Esophagus muscularis mucosa (tissue), 4 donors: ENCODE measurements at regions not wholly inside any gene's neighbourhood (a gene's known extent, or its start where the extent isn't known, plus 50 kb on each side); places are given as distances from the start of the nearest gene placed in this dataset.

Source experiments
- DNase-seq: peaks from one replicate; pipeline ENCODE4 v3.0.0-alpha.2; 2017; ENCODE audit errors: extremely low spot score
- H3K27ac ChIP-seq, 4 donors: fragments of 200-600 bp; sonication (generic); replicated peaks in 1 of 4; 1 replicate in 3 of 4; 2 replicates in 1 of 4; pipeline ENCODE4 v1.5.1; 2016 to 2019; ENCODE audit warnings: mild to moderate bottlenecking in 1 of 4
- H3K27me3 ChIP-seq, 4 donors: fragments of 200-600 bp; sonication (generic); one replicate each; pipeline versions ENCODE4 v1.5.1 to v1.6.0; 2016 to 2019
- H3K36me3 ChIP-seq, 4 donors: fragments of 200-600 bp; sonication (generic); one replicate each; pipeline ENCODE4 v1.5.1; 2016 to 2019
- H3K4me1 ChIP-seq, 4 donors: fragments of 200-600 bp; sonication (generic); one replicate each; pipeline ENCODE4 v1.5.1; 2016 to 2019
- H3K4me3 ChIP-seq, 4 donors: fragments of 200-600 bp; sonication (generic); 1 replicate in 2 of 4; 2 replicates in 2 of 4; pipeline ENCODE4 v1.5.1; 2016 to 2019; ENCODE audit warnings: mild to moderate bottlenecking in 4 of 4, moderate library complexity in 1 of 4
- H3K9me3 ChIP-seq, 4 donors: fragments of 200-600 bp; sonication (generic); 1 replicate in 3 of 4; 2 replicates in 1 of 4; pipeline ENCODE4 v1.5.1; 2016 to 2019
- EP300 ChIP-seq: sonication (generic); formaldehyde crosslinking; IDR thresholded peaks from one replicate; pipeline ENCODE4 v1.6.1; 2017; ENCODE audit warnings: antibody characterized with exemption
- POLR2A ChIP-seq: fragments of 450-650 bp; IDR thresholded peaks from one replicate; pipeline ENCODE4 v1.6.1; 2017; ENCODE audit warnings: antibody characterized with exemption, moderate library complexity, mild to moderate bottlenecking, low read depth
- POLR2AphosphoS5 ChIP-seq, 2 donors: sonication (generic); formaldehyde crosslinking; IDR thresholded peaks; one replicate each; pipeline ENCODE4 v1.6.1; 2017; ENCODE audit warnings: antibody characterized with exemption in 2 of 2
- WGBS: methylation state at CpG from one replicate; pipeline ENCODE4 v1.1.5; 2018; 5-methylcytosine and 5-hydroxymethylcytosine counted together
- intact Hi-C: fragments of 100-400 bp; cut with DNase I; formaldehyde crosslinking; loops from one replicate; pipeline ENCODE4 v1.15.1; 2023
- TF ChIP-seq, protein P1 (sequence below), 3 experiments: fragments of 200-600 bp in 2 of 3; fragments of 450-650 bp in 1 of 3; sonication (generic) in 2 of 3; IDR thresholded peaks; one replicate each; pipeline ENCODE4 v1.5.1; 2017 to 2019; ENCODE audit warnings: antibody characterized with exemption in 3 of 3, mild to moderate bottlenecking in 2 of 3, moderate library complexity in 1 of 3

DNA sequence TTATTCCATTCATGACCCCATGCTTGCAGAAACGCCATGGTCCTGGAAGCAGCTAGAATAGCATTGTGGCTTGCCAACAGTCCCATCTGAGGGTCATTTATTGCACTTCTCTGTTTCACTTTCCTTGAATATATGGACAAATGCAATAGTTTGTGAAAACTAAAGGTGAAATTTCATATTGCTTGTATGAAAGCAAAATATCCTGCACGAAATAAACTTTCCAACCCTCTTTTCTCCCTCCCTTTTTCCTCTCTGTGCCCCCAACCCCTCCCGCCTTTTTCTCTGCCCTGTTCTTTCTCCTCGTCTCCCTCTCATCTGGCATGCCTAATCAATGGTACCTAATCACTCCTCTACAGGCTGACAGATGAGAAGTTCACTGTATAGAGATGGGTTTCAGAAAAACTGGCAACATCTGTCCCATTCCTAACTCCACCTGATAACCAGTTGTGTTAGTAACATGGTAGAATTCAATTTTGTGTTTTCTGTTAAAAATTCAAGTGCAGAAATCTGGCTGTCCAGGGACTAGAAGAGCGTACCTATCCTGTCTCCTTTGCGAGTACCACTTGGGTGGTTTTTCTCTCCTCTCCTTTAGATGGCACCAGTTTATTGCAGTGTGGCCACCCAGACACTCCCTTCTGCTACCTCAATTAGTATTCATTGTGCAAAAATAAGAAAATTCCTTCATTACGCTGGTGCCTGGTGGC is 198.6 kb downstream of the FOXA2 start:
- no peaks in the 10 kb centered on the region for H3K9me3 ChIP-seq
- WGBS, result 31% methylated on average over 7 of the region's 7 CpGs
- no peak overlapping the region for H3K27ac ChIP-seq
- no peak for DNase-seq
- intact Hi-C loops, result no loop called here
- H3K4me1 ChIP-seq, result no peaks in the 10 kb centered on the region
- peaks cover 0 to 18% (median 0%) of the 10 kb centered on the region in 4 donors for H3K27me3 ChIP-seq
- no peak for TF ChIP-seq EP300
- TF ChIP-seq, protein P1, sequence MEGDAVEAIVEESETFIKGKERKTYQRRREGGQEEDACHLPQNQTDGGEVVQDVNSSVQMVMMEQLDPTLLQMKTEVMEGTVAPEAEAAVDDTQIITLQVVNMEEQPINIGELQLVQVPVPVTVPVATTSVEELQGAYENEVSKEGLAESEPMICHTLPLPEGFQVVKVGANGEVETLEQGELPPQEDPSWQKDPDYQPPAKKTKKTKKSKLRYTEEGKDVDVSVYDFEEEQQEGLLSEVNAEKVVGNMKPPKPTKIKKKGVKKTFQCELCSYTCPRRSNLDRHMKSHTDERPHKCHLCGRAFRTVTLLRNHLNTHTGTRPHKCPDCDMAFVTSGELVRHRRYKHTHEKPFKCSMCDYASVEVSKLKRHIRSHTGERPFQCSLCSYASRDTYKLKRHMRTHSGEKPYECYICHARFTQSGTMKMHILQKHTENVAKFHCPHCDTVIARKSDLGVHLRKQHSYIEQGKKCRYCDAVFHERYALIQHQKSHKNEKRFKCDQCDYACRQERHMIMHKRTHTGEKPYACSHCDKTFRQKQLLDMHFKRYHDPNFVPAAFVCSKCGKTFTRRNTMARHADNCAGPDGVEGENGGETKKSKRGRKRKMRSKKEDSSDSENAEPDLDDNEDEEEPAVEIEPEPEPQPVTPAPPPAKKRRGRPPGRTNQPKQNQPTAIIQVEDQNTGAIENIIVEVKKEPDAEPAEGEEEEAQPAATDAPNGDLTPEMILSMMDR (IDR thresholded peaks at IDR 0.05), result no peak
- no peak for TF ChIP-seq POLR2A
- no peak for TF ChIP-seq POLR2AphosphoS5 (IDR thresholded peaks at IDR 0.05)
- H3K4me3 ChIP-seq, result no peak overlapping the region
- no peaks in the 10 kb centered on the region for H3K36me3 ChIP-seq

DNA sequence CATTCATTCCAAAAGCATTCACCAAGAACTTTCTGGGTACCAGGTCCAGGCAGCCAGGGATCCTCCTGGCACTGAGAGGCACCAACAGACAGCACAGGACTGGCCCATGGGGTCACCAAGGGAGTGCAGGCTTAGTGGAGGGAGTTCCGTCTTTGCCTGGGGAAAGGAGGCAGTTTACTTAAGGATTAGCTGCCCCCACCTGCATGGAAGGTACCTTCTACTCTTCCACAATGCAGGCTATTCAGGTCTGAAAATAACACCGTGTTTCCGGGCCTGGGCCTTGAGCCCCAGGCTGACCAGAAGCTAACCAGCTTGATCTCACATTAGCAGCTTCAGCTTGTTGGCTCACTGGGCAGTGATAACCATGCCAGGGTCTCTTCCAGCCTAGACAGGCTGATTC is 199.4 kb downstream of the FOXA2 start:
- no peak for TF ChIP-seq EP300
- TF ChIP-seq, protein P1 (IDR thresholded peaks at IDR 0.05), result no peak
- no peak for TF ChIP-seq POLR2A
- TF ChIP-seq POLR2AphosphoS5 (IDR thresholded peaks at IDR 0.05), result no peak
- no peak overlapping the region for H3K27ac ChIP-seq

DNA sequence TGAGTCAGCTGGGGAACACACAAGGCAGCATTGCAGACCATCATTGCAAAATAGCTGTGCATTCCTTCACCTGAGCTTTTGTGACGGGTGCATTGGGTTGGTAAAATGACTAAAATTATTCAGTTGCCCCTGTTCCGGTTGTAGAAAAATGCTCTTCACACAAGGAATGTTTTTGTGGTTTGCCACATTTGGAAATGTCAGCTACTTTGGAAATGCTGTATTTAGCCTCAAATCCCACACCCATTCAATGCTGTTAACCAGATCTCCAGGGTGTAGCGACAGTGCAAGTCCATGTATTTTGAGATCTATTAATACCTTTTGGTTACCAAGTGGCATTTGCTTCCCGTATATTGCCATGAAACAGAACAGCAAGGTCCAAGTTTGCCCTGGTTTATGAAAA is 201.2 kb downstream of the FOXA2 start:
- Histone ChIP-seq H3K9me3 (no peaks in the 10 kb centered on the region), H3K27me3 (peaks cover 0 to 14% (median 0%) of the 10 kb centered on the region in 4 donors), H3K36me3 (no peaks in the 10 kb centered on the region), H3K4me3 (no peak overlapping the region), H3K4me1 (no peaks in the 10 kb centered on the region), H3K27ac (no peak overlapping the region)
- intact Hi-C loops, result no loop called here
- DNase-seq, result no peak
- 82% methylated on average over 4 of the region's 4 CpGs for WGBS
- TF ChIP-seq POLR2AphosphoS5 (IDR thresholded peaks at IDR 0.05), result no peak
- no peak for TF ChIP-seq POLR2A

More for the DNA sequence above, 199.4 kb downstream of the FOXA2 start:
- Histone ChIP-seq H3K9me3 (no peaks in the 10 kb centered on the region), H3K27me3 (peaks cover 0 to 18% (median 0%) of the 10 kb centered on the region in 4 donors), H3K36me3 (no peaks in the 10 kb centered on the region), H3K4me1 (no peaks in the 10 kb centered on the region), H3K4me3 (no peak overlapping the region)
- WGBS, result 74% methylated on average over 3 of the region's 3 CpGs
- no peak for DNase-seq
- intact Hi-C loops, result no loop called here

DNA sequence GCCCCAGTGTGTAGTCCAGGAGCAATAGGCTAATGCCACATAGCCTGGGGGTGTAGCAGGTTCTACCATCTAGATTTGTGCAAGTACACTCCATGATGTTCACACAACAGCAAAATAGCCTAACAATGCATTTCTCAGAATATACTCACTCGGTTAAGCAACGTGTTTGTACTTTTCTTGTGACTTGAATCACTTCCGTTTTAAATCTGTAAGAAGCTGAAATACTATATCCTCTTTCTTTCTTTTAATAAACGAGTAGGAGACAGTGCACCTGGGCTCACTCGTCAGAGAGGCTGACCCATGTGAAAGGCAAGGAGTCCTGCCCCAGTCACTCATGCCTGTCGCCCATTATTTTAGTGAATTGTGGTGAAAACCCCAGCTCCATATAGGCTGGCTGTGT is 201.6 kb downstream of the FOXA2 start:
- no peak for DNase-seq
- H3K27me3 ChIP-seq, result peaks cover 0 to 12% (median 0%) of the 10 kb centered on the region in 4 donors
- no peak overlapping the region for H3K27ac ChIP-seq
- H3K9me3 ChIP-seq, result no peaks in the 10 kb centered on the region
- H3K36me3 ChIP-seq, result no peaks in the 10 kb centered on the region
- intact Hi-C loops, result no loop called here
- H3K4me3 ChIP-seq, result no peak overlapping the region
- no peaks in the 10 kb centered on the region for H3K4me1 ChIP-seq
- TF ChIP-seq POLR2A, result no peak
- no peak for TF ChIP-seq EP300
- TF ChIP-seq, protein P1 (IDR thresholded peaks at IDR 0.05), result no peak
- no peak for TF ChIP-seq POLR2AphosphoS5 (IDR thresholded peaks at IDR 0.05)
- 61% methylated on average over 6 of the region's 6 CpGs for WGBS

DNA sequence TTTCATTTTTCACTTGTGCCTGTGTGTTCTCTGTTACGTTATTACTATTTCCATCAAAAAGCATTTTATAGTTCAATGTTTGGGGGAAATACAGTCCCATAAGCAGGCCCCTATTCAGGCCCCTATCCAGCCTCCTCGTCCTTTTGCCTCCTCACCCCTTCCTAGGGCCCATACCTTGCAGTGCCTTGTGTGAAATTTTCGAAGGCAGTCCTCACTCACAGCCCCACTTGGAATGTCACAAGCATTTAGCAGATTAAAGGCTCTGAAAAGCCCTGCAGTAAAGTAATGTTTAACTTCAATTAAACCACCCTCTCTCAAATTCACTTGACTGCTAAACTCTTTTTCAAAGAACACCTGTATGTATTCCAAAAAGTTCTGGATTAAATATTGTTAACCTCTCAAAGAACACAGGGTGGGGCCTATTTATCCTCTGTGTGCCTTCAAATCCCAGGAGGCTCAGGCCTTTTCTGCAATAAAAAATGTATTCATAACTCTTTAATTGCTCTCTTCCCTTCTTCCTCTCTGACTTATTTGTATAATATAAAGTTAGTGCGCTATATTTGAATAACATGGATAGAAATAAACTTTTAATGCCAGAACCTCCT is 202.5 kb downstream of the FOXA2 start:
- Histone ChIP-seq H3K9me3 (no peaks in the 10 kb centered on the region), H3K4me1 (no peaks in the 10 kb centered on the region), H3K36me3 (no peaks in the 10 kb centered on the region), H3K27me3 (peaks cover 0 to 12% (median 0%) of the 10 kb centered on the region in 4 donors), H3K4me3 (no peak overlapping the region), H3K27ac (no peak overlapping the region)
- TF ChIP-seq POLR2A (no peak), EP300 (no peak), POLR2AphosphoS5 (IDR thresholded peaks at IDR 0.05) (no peak)
- TF ChIP-seq, protein P1 (IDR thresholded peaks at IDR 0.05), result no peak
- intact Hi-C loops, result no loop called here
- WGBS, result 56% methylated on average over 4 of the region's 4 CpGs
- DNase-seq, result no peak
